NCI-H2081 (cell line): ENCODE measurements at regions not wholly inside any gene's neighbourhood (a gene's known extent, or its start where the extent isn't known, plus 50 kb on each side); places are given as distances from the start of the nearest gene placed in this dataset.
"Not testable (repeated sequence)": the region's sequence is repeated elsewhere in the genome, so short reads cannot be mapped to it uniquely, and the experiment has no call there.

Experiments used
- DNase-seq, 2 experiments: peaks; one replicate each; lab custom pipeline; 2025; lab: John Stamatoyannopoulos, UW

DNA sequence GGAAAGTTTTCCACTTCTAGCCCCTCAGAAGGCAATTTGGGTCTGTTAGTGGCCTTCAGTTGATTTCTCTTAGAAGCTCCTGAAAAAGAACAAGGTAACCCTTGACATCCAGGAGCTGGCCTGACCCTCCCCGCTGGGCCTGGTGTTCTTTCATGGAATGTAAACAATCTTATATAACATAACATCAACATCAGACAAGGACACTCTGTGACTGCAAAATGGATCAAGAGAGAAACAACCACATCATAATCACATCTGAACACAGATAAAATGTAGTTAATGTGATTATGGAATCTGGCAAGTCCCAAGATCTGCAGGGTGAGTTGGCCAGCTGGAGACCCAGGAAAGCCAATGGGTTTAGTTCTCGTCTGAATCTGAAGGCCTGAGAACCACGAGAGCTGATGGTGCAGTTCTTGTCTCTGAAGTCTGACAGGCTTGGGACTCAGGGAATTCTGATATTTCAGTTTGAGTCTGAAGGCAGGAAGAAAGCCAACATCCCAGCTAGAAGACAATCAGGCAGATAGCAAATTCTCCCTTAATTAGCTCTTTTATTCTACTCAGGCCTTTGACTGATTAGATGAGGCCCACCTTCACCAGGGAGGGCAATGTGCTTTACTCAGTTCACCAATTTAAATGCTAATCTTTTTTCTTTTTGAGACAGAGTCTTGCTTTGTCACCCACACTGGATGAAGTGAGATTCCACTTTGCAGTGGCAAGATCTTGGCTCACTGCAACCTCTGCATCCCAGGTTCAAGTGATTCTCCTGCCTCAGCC, 91.4 kb upstream of the NAMPT start:
- DNase-seq, result no peak

- no peak for DNase-seq
Measured at GRCh38 chr7:106375499-106375898, 90.7 kb upstream of the NAMPT start.

DNA sequence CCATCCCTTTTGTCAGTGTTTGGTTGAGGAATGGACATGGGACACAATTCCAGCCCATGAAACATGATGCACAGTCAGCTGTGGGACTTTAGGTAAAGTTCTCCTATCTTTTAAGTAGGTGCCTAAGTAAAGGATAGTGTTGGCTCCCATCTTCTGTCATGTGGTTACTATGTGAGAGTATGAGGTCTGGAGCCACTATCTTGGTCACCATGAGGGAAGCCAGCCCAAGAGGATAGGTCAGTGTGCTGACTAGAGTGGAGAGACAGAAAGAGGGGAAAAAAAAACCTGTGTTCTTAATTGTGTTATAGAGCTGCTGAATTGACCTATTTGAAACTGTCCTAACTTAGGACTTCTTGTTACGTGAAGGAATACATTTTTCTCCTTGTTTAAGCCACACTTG, 89.7 kb upstream of the NAMPT start:
- DNase-seq, result no peak

DNA sequence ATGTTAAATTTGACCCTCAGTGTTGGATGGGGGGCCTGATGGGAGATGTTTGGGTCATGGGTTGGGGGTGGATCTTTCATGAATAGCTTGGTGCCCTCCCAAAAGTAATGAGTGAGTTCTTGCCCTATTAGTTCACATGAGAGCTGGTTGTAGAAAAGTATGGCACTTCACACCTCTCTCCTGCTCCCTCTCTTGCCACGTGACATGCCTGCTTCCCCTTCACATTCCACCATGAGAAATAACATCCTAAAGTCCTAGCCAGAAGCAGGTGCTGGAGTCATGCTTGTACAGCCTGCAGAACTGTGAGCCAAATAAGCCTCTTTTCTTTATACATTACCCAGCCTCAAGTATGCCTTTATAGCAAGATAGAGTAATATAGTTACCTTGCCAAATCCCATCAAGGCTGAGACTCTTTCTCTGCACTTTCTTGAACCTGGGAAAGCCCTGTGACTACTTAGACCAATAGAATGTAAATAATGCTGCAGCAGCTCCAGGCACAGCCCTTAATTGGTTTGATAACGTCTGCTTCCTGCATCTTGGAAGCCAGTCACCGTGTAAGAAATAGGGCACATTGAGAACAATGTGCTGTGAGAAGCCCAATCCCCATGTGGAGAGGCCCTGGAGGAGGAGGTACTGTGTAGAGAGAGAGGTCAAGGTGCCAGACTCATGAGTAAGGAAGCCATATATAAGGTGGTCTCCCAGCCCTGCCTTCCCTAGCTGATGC, 88.0 kb upstream of the NAMPT start:
- DNase-seq, result no peak

- no peak for DNase-seq
Measured at GRCh38 chr7:106372126-106372525, 87.3 kb upstream of the NAMPT start.

- DNase-seq, result no peak
Measured at GRCh38 chr7:106371629-106372028, 86.8 kb upstream of the NAMPT start.

GRCh38 chr7:106370542-106370941, 85.8 kb upstream of the NAMPT start:
- DNase-seq, result no peak

DNA sequence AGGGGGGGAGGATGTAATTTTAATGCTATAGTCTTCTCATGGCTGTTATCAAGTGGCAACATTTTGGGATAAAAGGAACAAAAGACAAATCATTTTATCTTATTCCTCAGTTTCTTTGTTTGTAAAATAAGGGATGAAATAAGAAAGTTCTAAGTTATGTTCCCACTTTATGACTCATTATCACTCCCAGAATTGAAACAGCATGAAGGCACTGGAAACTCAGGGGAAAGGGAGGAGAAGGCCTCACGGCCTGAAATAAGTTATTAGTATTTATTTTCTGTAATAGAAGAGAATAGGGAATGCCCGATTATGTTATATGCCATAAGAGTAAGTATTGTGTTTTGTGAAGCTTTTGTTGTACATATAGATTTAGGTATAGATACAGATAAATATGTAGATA, 85.0 kb upstream of the NAMPT start:
- no peak for DNase-seq

GRCh38 chr7:106369352-106369751, 84.6 kb upstream of the NAMPT start:
- no peak for DNase-seq

DNA sequence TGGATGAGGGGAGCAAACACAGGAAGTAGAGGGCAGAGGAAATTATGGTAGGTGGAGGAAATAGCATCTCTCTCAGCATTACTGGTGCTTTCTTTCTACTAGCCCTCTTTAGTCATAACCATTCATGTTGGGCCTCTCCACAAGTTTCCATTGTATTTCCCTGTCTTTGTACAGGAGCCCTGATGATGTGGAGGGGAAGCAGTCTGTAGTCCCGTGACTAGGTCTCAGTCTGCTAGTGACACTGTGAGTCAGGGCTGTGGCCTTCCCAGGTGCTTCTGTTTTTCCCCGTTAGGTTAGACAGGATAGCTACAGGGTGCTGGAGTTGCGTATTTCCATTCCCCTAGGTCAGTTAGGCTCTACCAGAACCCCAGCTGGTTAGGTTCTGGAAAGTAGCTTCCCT, 82.9 kb upstream of the NAMPT start:
- no peak for DNase-seq

DNA sequence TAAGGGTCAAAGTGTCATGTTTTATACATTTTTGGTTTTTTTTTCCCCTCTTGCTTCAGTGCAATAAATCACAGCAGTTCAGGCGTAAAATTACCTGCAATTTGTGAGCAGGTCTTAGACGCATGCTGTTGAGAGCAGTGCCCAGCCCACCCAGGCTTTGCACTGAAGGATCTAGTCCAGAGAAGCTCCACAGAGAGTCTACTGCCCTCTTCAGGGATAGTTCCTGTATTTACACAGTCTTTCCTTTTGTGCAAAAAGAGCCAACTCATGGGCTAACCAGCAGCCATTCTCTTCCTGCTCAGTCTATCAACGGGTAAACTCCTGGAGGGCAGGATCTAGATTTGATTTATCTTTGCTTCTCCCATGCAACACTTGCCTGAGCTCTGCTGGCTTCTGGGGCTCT, 82.2 kb upstream of the NAMPT start:
- DNase-seq, result peak in 1 of 2 experiments; percentile 8

DNA sequence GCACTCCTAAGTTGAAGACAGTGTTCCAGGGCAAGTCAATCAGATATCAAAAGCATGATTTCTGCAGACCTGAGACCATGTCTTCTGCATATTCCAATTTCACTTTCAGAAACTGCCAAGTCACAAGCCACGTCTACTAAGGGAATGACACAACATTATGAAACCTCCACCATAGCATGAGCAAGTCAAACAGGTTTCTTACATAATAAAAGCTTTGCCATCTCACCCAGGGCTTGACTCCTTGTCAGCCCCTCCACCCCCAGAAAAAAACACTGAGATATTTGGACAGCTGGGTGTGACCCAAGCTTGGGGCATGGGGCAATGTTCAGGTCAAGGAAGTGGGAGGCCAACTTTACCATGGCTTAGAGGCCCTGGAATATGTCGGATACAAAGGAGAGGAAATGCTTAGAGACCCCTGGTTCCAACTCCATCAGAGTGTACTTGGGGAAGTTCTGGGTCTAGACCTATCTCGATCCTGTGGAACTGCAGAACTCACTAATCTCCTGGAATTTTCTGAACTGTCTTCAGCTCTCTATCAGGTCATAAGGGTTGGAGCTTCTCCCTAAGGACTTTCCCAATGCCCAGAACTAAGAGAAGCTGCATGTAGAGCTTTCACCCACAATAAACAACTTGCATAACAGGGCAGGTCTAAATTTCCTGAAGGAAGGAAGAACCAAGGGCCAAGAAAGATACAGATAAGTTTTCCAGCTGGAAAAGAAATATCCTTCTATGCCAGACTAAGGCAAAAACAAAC, 80.6 kb upstream of the NAMPT start:
- no peak for DNase-seq

DNA sequence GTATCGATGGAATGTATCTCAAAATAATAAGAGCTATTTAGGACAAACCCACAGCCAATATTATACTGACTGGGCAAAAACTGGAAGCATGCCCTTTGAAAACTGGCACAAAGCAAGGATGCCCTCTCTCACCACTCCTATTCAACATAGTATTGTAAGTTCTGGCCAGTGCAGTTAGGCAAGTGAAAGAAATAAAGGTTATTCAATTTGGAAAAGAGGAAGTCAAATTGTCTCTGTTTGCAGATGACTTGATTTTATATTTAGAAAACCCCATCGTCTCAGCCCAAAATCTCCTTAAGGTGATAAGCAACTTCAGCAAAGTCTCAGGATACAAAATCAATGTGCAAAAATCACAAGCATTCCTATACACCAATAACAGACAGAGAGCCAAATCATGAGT, 77.7 kb upstream of the NAMPT start:
- not testable (repeated sequence) for DNase-seq

DNA sequence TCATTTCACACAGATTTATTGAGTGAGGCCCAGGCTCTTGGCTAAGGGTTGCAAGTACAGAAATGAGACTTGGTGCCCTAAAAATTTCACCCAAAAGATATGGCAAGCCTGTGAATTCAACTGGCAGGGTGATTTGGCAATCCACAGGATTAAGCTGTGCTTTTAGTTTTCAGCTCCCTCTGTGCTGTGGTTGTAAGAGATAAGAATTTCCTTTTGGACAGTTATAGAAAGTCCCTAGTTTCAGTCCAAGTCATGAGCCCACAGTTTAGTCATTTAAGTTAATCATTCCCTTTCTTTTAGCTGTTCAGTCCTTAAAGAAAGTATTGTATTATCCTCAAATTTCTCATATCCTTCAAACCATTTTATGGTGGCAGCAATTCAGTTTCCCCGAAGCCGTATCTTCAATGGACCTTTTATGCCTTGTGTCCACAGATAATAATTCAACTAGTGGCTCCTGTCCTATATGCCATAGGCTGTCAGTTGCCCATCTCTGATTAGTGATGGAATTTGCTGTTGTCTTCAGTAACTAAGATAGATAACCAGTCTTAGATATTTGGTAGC, 73.4 kb upstream of the NAMPT start:
- DNase-seq, result no peak

DNA sequence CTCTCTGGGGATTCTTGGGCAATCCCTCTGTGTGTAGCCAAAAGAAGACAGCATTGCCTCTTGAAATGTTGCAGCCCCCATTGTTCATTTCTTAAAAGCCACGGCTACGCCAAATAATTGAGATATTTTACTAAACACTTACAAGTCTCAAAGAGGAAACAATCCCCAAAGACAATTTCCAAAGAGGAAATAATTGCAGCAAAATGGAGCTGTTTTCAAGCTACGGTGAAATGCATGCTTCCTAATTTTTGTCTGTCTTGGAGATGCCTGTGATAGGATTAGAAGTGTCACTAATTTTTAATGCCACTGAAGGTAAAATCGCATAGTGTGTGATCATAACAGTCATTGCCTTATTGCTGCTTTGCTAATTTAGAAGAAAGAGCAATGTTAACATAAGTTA, 72.9 kb upstream of the NAMPT start:
- DNase-seq, result no peak

DNA sequence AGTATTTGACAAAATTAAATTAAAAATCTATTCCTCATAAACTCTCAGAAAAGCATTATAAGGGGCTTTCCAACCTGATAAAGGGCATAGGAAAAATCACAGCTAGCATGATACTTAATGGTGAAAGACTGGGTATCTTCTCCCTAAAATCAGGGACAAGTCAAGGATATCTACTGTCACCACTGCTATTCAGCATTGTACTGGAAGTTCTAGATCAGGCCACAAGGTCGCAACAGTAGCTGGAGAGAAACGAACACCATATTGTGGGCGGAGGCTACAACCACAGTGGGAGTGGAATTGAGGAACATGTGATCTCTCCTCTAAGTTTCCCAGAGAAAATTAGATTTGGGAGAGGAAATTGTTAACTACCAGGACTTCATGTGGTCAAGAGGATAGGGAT, 70.0 kb upstream of the NAMPT start:
- DNase-seq, result no peak

DNA sequence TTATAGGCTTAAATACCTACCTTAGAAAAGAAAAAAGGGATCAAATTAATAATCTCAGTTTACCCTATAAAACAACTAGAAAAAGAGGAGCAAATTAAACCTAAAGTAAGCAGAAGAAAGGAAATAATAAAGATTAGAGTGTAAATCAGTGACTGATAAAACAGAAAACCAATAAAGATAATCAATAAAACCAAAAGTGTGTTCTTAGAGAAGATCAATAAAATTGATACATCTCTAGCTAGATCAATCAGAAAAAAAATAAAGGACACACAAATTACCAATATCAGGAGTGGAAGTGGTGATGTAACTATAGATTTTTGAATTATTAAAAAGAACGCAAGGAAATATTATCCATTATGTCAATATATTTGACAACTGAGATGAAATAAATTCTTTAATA, 69.2 kb upstream of the NAMPT start:
- no peak for DNase-seq

DNA sequence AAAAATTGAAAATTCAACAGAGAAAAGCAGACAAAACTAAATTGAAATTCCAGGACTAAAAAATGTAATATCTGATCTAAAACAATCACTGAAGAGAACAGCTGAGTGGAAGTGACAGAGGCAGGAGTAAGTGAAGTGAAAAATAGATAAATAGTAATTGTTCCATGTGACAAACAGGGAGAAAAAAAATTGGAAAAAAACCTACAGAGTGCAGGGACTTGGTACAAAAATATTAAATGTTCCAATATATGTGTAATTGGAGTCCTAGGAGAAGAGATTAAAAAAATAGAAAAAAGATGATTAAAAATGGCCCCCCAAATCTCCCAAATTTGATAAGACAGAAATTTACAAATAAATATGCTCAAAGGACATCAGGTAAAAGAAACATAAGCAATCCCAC, 63.4 kb upstream of the NAMPT start:
- DNase-seq, result no peak

- DNase-seq, result no peak
Measured at GRCh38 chr7:106347229-106347833, 62.5 kb upstream of the NAMPT start.

GRCh38 chr7:106346678-106347217, 62.0 kb upstream of the NAMPT start:
- DNase-seq, result no peak

DNA sequence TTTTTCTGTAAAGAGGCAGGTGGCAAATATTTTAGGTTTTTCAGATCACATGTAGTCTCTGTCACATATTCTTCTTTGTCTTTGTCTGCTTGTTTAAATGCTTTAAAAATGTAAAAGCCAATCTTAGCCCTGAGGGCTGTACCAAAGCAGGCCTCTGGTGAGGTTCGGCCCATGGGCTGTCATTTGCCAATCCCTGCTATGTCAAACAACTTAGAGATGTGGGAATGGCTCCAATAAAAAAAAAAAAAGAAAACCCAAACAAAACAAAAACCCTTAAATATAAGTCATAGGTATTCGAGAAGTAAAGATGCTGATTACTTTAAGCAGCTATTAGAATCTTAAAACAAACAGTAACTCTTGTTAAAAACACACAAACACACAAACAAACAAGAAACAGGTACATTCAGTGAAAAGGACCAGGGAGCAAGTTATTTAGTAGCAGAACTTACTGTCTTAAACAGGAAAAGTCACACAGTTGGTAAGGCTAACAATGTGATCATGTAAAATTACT, 61.4 kb upstream of the NAMPT start:
- DNase-seq, result no peak
